HG03095 (cell line): ENCODE measurements at regions not wholly inside any gene's neighbourhood (a gene's known extent, or its start where the extent isn't known, plus 50 kb on each side); places are given as distances from the start of the nearest gene placed in this dataset.
"Not testable (repeated sequence)": the region's sequence is repeated elsewhere in the genome, so short reads cannot be mapped to it uniquely, and the experiment has no call there.

ENCODE experiments used
- ATAC-seq: cut with Tn5 transposase; IDR thresholded peaks from one replicate; pipeline ENCODE4 v1.9.1; 2021; ENCODE audit warnings: moderate library complexity; ENCODE audit not compliant: unreplicated experiment

DNA sequence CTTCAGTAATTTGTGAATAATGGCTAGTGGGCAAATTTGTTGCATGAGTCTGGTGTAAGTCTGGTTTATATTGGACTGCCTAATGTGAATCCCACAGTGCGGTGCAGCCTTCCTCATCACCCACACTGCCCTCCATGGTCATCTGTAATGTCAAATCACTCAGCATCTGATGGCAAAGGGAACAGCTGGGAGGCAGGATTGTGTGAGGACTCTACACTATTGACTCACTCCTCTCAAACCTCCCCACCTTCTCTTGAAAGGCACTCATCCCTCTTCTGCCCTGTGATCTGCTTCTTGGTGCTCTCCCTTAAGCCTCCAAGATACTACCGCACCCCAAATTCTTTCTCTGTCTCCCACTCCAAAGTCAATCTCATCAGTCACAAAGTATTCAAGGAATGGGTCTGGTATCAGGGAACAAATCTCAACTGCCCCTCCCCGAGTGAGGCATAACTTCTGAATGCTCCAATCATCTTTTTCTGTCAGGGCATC, 146.0 kb upstream of the BEND6 start:
- ATAC-seq: no peak

DNA sequence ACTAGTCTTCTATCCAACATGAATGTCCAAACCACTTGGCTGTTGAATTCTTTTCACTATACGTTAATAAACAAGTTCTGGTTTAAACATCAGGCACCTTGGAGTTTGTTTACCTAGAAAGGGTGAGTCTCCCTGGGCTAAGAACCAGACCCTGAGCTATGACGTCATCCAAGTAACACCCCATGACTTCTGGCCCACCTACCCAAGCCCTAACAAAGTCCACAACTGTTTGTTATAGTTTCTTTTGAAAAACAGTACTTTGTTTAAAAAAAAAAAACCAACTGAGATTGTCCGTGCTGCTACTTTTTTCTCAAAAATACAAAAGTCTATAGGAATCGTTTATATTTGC, 146.9 kb upstream of the BEND6 start:
- no peak for ATAC-seq

- no peak for ATAC-seq
Observed at GRCh38 chr6:56807326-56807988, 147.4 kb upstream of the BEND6 start.

- ATAC-seq: no peak
Observed at GRCh38 chr6:56806368-56806767, 148.5 kb upstream of the BEND6 start.

- no peak for ATAC-seq
Observed at GRCh38 chr6:56804996-56805395, 149.9 kb upstream of the BEND6 start.

GRCh38 chr6:56803594-56803993, 151.3 kb upstream of the BEND6 start:
- ATAC-seq: no peak

GRCh38 chr6:56802584-56802983, 152.3 kb upstream of the BEND6 start:
- ATAC-seq: no peak

DNA sequence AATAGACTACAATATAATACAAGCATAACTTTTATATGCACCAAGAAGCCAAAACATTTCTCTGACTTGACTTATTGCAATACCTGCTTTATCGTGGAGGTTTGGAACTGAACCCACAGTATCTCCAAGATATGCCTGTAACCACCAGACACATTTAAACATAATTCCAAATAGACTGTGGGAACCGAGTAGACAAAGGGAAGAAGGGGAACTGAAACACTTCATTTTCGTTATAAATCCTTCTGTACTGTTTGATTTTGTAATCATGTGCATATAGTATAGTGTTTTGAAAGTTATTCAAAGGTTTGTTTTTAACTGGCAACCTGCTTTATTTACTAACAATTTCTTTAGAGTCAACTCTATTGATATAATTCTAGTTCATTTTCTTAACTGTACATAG, 154.9 kb upstream of the BEND6 start:
- ATAC-seq: no peak

- no peak for ATAC-seq
Observed at GRCh38 chr6:56798163-56798562, 155.5 kb upstream of the DST start.

DNA sequence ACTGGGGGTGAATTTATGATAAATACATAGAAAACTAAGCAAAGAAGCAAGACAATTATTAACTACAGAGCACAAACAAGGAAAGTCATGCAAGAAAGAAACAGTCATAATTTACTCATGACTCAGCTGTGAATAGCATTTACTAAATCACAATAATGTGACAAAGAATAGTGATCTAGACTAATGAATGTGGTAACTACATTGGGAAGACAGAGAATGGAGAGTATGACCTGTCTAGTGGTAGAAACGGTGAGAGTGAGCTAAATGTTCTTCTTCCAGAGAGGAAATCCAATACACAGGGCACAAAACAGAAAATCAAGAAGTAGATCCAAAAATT, 153.5 kb upstream of the DST start:
- ATAC-seq: no peak

GRCh38 chr6:56795466-56796195, 152.9 kb upstream of the DST start:
- ATAC-seq: no peak

GRCh38 chr6:56794421-56794820, 151.7 kb upstream of the DST start:
- no peak for ATAC-seq

- ATAC-seq: no peak
Observed at GRCh38 chr6:56793938-56794337, 151.2 kb upstream of the DST start.

GRCh38 chr6:56790414-56790813, 147.7 kb upstream of the DST start:
- no peak for ATAC-seq

DNA sequence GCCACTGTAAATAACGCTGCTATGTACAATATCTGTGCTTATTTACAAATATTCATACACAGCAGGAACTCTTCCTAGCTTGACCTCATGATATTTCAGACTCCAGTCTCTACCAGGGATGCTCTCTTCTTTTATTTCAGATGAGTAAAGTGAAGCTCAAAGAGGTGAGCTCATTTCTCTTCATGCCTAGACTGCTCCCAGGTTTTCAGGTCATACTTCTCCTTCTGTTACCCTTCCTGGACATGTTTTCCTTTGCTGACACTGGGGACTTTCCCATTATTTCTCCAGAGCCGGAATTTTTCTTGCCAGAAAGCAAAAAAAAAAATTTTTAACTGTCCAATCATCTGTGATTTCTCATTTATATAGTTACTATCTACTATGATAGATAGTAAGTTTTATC, 147.2 kb upstream of the DST start:
- ATAC-seq: no peak

DNA sequence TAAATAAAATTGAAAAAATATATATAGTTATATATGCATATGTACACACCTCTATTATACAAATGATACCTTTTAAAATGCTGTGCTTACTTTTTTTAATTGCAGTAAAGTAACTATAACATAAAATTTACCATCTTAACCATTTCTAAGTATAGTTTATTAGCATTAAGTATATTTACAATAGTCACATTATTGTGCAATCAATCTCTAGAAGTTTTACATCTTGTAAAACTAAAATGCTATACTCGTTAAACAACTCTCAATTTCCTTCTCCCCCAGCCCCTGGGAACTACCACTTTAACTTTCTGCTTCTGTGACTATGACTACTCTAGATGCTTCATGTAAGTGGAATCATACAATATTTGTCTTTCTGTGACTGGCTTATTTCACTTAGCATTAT, 146.7 kb upstream of the DST start:
- ATAC-seq: no peak

DNA sequence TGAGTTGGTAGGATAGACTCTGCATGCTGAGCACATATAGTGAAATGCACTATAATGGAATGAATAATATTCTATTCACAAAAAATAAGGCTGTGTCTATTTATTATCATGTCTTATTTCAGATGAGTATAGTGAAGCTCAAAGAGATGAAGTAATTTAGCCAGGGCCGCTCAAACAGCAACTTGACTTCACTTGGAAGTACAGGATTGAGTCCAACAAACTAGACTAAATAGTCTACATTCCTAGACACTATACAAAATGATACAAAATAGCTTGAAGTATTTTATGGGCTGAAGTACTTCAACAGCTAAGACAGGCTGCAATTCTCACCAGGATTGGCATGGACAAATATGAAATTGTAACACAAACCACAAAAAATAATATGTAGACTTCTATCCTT, 144.5 kb upstream of the DST start:
- ATAC-seq: no peak

GRCh38 chr6:56786256-56786655, 143.6 kb upstream of the DST start:
- no peak for ATAC-seq

GRCh38 chr6:56785536-56785935, 142.8 kb upstream of the DST start:
- not testable (repeated sequence) for ATAC-seq

DNA sequence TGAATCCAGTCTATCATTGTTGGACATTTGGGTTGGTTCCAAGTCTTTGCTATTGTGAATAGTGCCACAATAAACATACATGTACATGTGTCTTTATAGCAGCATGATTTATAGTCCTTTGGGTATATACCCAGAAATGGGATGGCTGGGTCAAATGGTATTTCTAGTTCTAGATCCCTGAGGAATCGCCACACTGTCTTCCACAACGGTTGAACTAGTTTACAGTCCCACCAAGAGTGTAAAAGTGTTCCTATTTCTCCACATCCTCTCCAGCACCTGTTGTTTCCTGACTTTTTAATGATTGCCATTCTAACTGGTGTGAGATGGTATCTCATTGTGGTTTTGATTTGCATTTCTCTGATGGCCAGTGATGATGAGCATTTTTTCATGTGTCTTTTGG, 137.4 kb upstream of the DST start:
- ATAC-seq: not testable (repeated sequence)

DNA sequence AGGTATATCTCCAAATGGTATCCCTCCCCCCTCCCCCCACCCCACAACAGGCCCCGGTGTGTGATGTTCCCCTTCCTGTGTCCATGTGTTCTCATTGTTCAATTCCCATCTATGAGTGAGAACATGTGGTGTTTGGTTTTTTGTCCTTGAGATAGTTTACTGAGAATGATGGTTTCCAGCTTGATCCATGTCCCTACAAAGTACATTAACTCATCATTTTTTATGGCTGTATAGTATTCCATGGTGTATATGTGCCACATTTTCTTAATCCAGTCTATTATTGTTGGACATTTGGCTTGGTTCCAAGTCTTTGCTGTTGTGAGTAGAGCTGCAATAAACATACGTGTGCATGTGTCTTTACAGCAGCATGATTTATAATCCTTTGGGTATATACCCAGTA, 135.8 kb upstream of the DST start:
- not testable (repeated sequence) for ATAC-seq

- no peak for ATAC-seq
Observed at GRCh38 chr6:56775498-56776166, 132.9 kb upstream of the DST start.
